ENCODE measurements at regions not wholly inside any gene's neighbourhood (a gene's known extent, or its start where the extent isn't known, plus 50 kb on each side); places are given as distances from the start of the nearest gene placed in this dataset.
"Not testable (repeated sequence)": the region's sequence is repeated elsewhere in the genome, so short reads cannot be mapped to it uniquely, and the experiment has no call there.

DNA sequence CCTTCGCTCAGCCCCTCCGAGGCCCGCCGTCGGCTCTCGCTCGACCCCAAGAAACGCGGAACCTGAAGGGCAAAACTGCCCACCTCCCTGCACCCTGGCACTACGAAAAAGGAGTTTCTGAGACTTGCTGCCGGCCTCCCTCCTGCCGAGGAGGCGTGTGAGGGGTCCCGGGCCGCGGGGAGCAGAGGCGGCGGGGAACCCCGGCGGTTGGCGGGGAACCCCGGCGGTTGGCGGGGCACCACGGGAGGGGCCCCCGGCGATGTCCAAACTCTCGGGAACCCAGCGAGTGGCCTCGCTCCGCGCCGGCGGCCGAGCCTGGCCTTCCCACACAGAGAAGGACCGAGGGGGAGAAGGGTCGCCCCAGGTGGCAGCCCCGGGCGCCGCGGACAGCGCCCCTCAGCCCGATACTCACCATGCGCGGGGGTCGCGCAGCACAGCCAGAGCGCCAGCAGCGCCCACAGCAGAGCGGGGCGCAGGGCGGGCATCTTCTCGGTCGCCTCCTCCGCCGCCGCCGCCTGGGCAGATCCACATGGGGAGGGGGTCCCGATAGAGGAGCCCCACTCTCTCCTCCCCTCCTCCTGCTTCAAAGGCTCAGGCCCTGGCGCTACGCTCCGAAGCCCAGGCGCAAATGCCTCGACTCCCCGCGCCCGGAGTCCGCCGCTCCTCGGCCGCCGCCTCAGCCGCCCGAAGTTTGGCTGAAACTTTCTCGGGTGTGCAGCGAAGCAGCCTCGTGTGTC, 69.4 kb upstream of the NUDT4B start:
- H3K4me1 Mint-ChIP-seq (ENCODE audit: low read depth); H3K27me3 Mint-ChIP-seq; H3K36me3 Mint-ChIP-seq (ENCODE audit: low read depth); H3K9me3 Mint-ChIP-seq; intact Hi-C loops (cut with micrococcal nuclease): not testable (repeated sequence)
- Mint-ChIP-seq H3K4me3 (peak overlapping the region; percentile 86), H3K27ac (peak overlapping the region; percentile 75)

- Mint-ChIP-seq H3K4me3 (peak overlapping the region; percentile 86), H3K27ac (peak overlapping the region; percentile 75)
- H3K4me1 Mint-ChIP-seq (ENCODE audit: low read depth); H3K36me3 Mint-ChIP-seq (ENCODE audit: low read depth); H3K27me3 Mint-ChIP-seq; H3K9me3 Mint-ChIP-seq; intact Hi-C loops (cut with micrococcal nuclease): not testable (repeated sequence)
Measured at GRCh38 chr1:148679787-148680326, 68.7 kb upstream of the NUDT4B start.

GRCh38 chr1:148686735-148687134, 61.8 kb upstream of the NUDT4B start:
- H3K4me1 Mint-ChIP-seq (ENCODE audit: low read depth); intact Hi-C loops (cut with micrococcal nuclease); H3K36me3 Mint-ChIP-seq (ENCODE audit: low read depth); H3K4me3 Mint-ChIP-seq; H3K27me3 Mint-ChIP-seq; H3K27ac Mint-ChIP-seq; H3K9me3 Mint-ChIP-seq: not testable (repeated sequence)

DNA sequence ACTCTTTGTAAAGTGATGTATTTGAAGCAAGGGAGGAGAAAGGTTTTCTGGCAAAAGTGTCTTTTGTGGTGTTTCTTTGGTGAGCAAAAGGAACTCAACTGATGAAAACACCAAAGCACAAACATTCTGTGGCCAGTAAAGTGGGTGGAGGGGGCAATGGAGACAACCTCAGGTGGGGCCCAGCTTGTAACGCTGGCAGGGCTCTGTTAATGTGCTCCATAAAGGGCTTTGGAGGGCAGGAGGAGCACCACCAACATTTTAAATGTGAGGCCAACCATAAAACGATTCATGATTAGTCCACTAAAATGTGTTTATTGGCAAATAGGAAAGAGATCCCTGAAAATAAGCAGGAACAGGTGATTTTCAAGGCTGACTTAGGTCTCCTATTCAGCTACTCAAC, 61.2 kb upstream of the NUDT4B start:
- H3K9me3 Mint-ChIP-seq; intact Hi-C loops (cut with micrococcal nuclease); H3K4me3 Mint-ChIP-seq; H3K4me1 Mint-ChIP-seq (ENCODE audit: low read depth); H3K27me3 Mint-ChIP-seq; H3K36me3 Mint-ChIP-seq (ENCODE audit: low read depth); H3K27ac Mint-ChIP-seq: not testable (repeated sequence)

All from dendritic cell treated with granulocyte-macrophage colony-stimulating factor and Interleukin-4, amounts not matched to agents 40 ng/mL and 50 ng/mL, for 4 days (primary cell).